Fibroblast of upper back skin (primary cell): ENCODE measurements at regions not wholly inside any gene's neighbourhood (a gene's known extent, or its start where the extent isn't known, plus 50 kb on each side); places are given as distances from the start of the nearest gene placed in this dataset.

Source experiments
- DNase-seq: peaks from one replicate; pipeline ENCODE4 v3.0.0-alpha.2; 2013

DNA sequence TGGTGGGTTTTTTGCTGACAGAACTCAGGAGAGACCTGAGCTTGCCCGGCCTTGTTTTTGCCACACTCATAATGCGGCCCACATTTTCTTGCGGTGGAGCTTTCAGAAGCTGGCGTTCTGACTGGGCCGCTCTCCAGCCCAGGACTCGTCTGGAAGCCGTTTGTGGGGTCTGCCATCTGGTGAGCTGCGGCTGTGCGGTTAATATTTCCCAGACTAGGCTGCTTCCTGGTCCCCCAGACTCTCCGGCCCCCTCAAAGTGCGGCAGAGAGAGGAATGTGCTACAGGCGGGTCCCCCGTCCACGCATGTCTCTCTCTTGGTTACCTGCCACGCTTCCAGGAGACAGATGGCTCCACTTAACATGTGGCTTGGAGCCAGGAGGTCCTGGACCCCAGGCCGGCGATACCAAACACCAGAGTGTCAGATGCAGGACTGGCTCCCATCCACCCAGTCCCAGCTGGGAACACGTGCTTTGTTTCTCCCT, 128.9 kb upstream of the PMEPA1 start:
- peak; percentile 97 for DNase-seq

DNA sequence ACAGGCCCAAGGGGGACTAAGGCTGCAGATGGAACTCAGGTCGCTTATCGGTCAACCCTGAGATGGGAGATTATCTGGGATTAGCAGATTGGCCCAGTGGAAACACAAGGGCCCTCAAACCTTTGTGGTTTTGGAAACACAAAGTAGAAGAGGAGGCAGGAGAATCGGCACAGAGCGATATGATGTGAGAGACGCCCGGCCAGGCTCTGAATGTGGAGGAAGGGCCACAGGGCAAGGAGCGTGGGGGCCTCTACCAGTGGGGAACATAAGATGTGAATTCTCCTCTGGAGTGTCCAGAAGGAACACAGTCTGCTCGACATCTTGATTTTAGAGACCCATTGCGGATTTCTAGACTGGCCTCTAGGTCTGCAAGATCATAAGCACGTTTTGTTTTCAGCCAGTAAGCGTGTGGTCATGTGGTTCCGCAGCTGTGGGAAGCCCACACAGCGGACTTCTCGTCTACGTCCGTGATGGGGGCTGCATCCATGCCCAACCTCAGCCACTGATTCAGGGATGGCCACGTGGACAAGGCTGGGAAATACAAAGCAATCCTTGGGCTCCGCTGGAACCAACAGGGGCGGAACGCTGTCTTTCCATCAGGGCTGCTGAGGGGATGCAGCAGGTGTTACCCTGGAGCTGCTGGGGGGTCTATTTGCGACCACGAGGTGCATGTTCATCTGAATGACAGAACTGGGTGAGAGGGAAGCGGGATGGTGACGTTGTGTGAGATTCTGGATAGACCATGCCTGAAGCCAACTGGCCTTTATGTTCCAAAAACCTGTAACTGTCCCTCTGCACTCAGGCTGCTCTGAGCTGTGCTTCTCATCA, 127.6 kb upstream of the PMEPA1 start:
- DNase-seq, result no peak

GRCh38 chr20:57835588-57836455, 126.0 kb upstream of the PMEPA1 start:
- DNase-seq, result no peak

GRCh38 chr20:57835074-57835452, 125.2 kb upstream of the PMEPA1 start:
- no peak for DNase-seq

- no peak for DNase-seq
Measured at GRCh38 chr20:57834306-57835073, 124.7 kb upstream of the PMEPA1 start.

- no peak for DNase-seq
Measured at GRCh38 chr20:57831993-57832585, 122.3 kb upstream of the PMEPA1 start.

GRCh38 chr20:57831326-57831992, 121.6 kb upstream of the PMEPA1 start:
- DNase-seq, result no peak

- DNase-seq, result no peak
Measured at GRCh38 chr20:57830515-57830895, 120.7 kb upstream of the PMEPA1 start.

- DNase-seq, result no peak
Measured at GRCh38 chr20:57829805-57830514, 120.1 kb upstream of the PMEPA1 start.

DNA sequence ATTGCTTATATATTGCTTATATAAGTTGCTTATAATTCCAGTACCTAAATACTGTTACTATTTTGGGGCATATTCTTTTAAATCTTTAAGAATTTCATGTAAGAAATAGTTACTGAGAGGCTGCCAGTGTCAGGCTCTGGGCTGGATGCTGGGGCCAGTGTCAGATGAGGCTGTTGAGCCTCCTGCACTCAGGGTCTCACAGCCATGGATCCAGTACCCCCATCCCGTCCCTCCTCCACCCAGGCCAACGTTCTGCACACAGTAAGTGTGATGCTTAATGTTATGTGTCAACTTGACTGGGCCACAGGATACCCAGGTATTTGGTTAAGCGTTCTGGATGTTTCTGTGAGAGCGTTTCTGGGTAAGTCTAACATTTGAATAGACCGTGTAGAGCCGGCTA, 119.5 kb upstream of the PMEPA1 start:
- DNase-seq, result no peak

DNA sequence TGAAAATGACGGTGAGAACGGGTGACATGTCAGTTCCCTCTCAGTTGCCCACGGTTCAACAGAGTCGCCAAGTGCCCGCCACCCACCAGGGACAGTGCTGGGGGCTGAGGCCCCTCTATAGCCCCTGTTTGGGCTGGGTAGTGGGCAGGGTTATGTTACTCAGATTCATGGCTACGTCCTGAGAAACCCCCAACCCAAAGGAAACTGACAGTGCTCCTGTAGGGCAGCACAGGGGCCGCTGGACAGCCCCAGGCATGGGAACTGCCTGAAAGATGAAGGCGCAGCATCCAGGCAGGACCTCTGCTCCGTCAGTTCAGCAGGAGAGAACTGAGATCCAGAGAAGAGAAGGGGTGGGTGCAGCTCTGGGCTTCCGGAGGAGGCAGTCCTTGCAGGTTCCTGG, 118.9 kb upstream of the PMEPA1 start:
- DNase-seq, result no peak

- DNase-seq, result no peak
Measured at GRCh38 chr20:57826666-57827287, 117.0 kb upstream of the PMEPA1 start.

- DNase-seq, result no peak
Measured at GRCh38 chr20:57824909-57825308, 115.1 kb upstream of the PMEPA1 start.

DNA sequence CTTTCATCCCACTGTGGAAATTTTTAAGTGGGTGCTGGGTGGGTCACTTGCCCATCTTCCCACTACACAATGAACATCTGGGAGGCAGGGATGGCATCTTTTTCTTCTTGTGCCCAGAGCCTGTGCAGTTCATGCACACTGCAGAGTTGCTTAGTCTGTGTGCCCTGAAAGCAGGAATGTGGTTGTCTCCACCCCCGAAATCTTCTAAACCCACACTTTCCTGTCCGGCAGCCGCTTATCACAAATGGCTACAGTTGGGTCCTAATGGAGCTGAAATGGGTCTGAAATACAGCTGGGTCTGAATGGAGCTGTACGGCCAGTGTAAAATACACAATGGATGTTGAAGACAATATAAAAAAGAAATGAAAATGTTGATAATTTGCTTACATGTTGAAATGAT, 112.1 kb upstream of the PMEPA1 start:
- no peak for DNase-seq

GRCh38 chr20:57819691-57820380, 110.0 kb upstream of the PMEPA1 start:
- no peak for DNase-seq

DNA sequence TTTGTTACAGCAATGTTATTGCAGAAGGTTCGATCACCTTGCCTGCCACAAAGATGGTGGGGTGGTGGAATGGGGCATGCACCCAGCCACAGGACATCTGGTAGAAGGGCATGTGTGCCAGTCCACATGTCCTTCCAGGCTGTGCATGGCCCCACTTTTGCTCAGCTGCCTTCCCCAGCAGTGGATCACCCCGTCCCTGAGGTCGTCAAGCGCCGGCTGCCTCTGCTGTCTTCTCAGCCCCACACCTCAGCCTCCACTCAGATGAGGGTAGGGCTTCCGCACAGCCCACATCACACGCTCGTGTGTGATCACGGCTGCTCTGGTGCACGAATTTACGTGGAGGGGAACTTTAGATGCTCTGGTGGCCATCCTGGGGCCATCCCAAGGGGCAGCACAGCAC, 109.5 kb upstream of the PMEPA1 start:
- no peak for DNase-seq

DNA sequence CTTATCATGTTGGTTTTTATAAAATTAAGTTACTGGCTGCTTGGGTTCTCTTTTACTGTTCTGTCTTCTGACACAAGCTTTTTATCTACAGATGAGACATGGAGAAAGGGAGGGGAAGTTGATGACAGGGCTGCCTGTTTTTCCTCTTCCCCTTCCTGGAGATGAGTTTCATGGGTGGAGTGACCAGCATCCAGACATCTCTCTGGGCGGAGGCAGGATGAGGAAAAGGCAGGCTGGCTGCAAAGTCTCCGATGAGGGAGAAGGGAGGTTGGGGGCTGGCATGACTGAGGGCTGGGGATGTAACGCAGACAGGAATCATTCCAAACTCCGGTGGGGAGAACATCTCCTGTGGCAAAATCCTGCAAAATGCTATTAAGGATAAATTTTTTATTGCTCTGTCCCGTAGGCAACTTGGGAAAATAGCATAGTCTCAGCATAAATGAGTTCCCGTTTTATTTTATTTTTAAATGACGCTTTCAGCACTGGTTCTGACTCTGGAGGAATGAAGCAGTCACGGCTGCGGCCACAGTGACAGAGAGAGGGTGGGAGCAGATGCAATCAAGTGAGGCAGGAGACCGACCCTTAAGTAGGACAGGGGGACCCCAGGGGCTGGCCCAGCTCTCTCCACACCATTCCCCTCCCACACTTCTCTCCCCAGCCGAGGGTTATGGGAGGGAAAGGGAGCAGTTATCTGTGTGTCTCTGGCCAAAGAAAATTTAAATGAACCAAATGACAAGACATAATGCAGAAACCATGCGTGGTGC, 108.8 kb upstream of the PMEPA1 start:
- DNase-seq, result no peak

DNA sequence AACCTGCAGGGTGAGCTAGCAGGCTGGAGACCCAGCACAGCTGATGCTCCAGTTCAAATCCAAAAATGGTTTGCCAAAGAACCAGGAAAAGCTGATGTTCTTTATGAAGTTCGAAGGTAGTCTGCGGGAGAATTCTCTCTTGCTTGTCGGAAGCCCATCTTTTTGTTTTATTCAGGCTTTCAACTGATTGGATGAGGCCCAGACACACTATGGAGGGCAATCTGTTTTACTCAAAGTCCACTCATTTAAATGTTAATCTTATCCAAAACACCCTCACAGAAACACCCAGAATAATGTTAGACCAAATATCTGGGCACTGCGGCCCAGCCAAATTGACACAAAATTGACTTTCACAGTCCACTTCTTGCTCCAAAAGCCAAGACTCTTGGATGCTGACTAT, 105.6 kb upstream of the PMEPA1 start:
- no peak for DNase-seq

DNA sequence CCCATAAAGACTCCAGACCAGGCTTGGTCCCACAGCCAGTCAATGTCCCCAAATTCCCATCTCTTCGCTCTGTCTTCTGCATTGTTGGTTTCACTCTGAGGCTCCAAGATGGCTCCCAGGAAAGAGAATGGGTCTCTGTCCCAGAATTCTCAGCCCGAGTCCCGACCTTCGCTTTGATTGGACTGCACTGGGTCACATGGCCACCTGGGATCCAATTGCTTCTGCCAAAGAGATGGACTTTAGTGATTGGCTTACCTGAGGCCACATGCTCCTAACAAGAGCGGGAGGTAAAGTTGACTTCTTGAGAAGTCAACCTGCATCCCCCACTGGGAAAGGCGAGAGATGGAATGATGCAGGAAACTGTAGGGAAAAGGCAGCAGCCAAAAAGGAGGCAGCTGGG, 104.7 kb upstream of the PMEPA1 start:
- no peak for DNase-seq
